OCI-LY7 (cell line): ENCODE measurements at regions not wholly inside any gene's neighbourhood (a gene's known extent, or its start where the extent isn't known, plus 50 kb on each side); places are given as distances from the start of the nearest gene placed in this dataset.

Source experiments
- CTCF ChIP-seq: fragments of 200-600 bp; sonication (generic); conservative IDR thresholded peaks from 2 replicates; pipeline ENCODE4 v1.5.1; 2014; ENCODE audit warnings: mild to moderate bottlenecking, antibody characterized with exemption, low read length, moderate library complexity, mixed read lengths
- EZH2phosphoT487 ChIP-seq: fragments of 200-600 bp; sonication (generic); IDR thresholded peaks from 2 replicates; pipeline ENCODE4 v1.6.1; 2018; ENCODE audit warnings: low read depth, borderline replicate concordance, mild to moderate bottlenecking, mixed run types, antibody characterized with exemption, low read length, moderate library complexity, mixed read lengths

GRCh38 chr4:148847544-148848255 is 405.5 kb upstream of the NR3C2 start:
- TF ChIP-seq CTCF (no peak), EZH2phosphoT487 (no peak)
